NCI-H748 treated with DMSO at 0.1 percent for 48 hours (cell line): ENCODE measurements at regions not wholly inside any gene's neighbourhood (a gene's known extent, or its start where the extent isn't known, plus 50 kb on each side); places are given as distances from the start of the nearest gene placed in this dataset.
"Not testable (repeated sequence)": the region's sequence is repeated elsewhere in the genome, so short reads cannot be mapped to it uniquely, and the experiment has no call there.

Experiments used
- DNase-seq: peaks from one replicate; lab custom pipeline; 2025; lab: John Stamatoyannopoulos, UW

- DNase-seq: no peak
Observed at GRCh38 chr3:78079514-78079913, 1039.6 kb downstream of the ROBO2 start.

- DNase-seq: no peak
Observed at GRCh38 chr3:78086150-78086549, 1046.3 kb downstream of the ROBO2 start.

GRCh38 chr3:78087134-78087533 lies 1047.2 kb downstream of the ROBO2 start:
- no peak for DNase-seq

- DNase-seq: no peak
Observed at GRCh38 chr3:78088006-78088405, 1048.1 kb downstream of the ROBO2 start.

- DNase-seq: no peak
Observed at GRCh38 chr3:78090382-78090781, 1050.5 kb downstream of the ROBO2 start.

- no peak for DNase-seq
Observed at GRCh38 chr3:78091478-78092119, 1051.7 kb downstream of the ROBO2 start.

- DNase-seq: not testable (repeated sequence)
Observed at GRCh38 chr3:78092574-78092973, 1052.7 kb downstream of the ROBO2 start.

- DNase-seq: no peak
Observed at GRCh38 chr3:78096488-78097255, 1056.8 kb downstream of the ROBO2 start.

GRCh38 chr3:78098367-78098766 lies 1058.5 kb downstream of the ROBO2 start:
- DNase-seq: no peak

- DNase-seq: no peak
Observed at GRCh38 chr3:78101384-78101783, 1061.5 kb downstream of the ROBO2 start.

- not testable (repeated sequence) for DNase-seq
Observed at GRCh38 chr3:78108269-78108961, 1068.5 kb downstream of the ROBO2 start.

- DNase-seq: no peak
Observed at GRCh38 chr3:78112291-78113010, 1072.6 kb downstream of the ROBO2 start.

- DNase-seq: no peak
Observed at GRCh38 chr3:78115983-78116382, 1076.1 kb downstream of the ROBO2 start.

- DNase-seq: no peak
Observed at GRCh38 chr3:78116874-78117273, 1077.0 kb downstream of the ROBO2 start.

- DNase-seq: no peak
Observed at GRCh38 chr3:78123058-78123457, 1083.2 kb downstream of the ROBO2 start.

- DNase-seq: no peak
Observed at GRCh38 chr3:78129707-78130106, 1089.8 kb downstream of the ROBO2 start.

GRCh38 chr3:78130741-78131290 lies 1090.9 kb downstream of the ROBO2 start:
- no peak for DNase-seq

- no peak for DNase-seq
Observed at GRCh38 chr3:78134496-78134895, 1094.6 kb downstream of the ROBO2 start.

- no peak for DNase-seq
Observed at GRCh38 chr3:78139166-78139565, 1099.3 kb downstream of the ROBO2 start.

- DNase-seq: no peak
Observed at GRCh38 chr3:78140274-78140673, 1100.4 kb downstream of the ROBO2 start.

- no peak for DNase-seq
Observed at GRCh38 chr3:78140866-78141265, 1101.0 kb downstream of the ROBO2 start.

GRCh38 chr3:78141269-78141668 lies 1101.4 kb downstream of the ROBO2 start:
- no peak for DNase-seq
